Stimulated activated CD4-positive, alpha-beta T cell treated with anti-CD3 and anti-CD28 coated beads, Interleukin-4, amount 100 ng/mL, for 4 hours (primary cell): ENCODE measurements at regions not wholly inside any gene's neighbourhood (a gene's known extent, or its start where the extent isn't known, plus 50 kb on each side); places are given as distances from the start of the nearest gene placed in this dataset.
"Not testable (repeated sequence)": the region's sequence is repeated elsewhere in the genome, so short reads cannot be mapped to it uniquely, and the experiment has no call there.

ENCODE experiments used
- DNase-seq, 2 experiments: peaks; one replicate each; pipeline ENCODE4 v3.0.0-alpha.2; 2020

- no peak for DNase-seq
Observed at GRCh38 chr3:21995079-21995607, 244.1 kb upstream of the ZNF385D start.

- DNase-seq = no peak
Observed at GRCh38 chr3:22007368-22007767, 256.4 kb upstream of the ZNF385D start.

GRCh38 chr3:22010997-22011396 is 260.0 kb upstream of the ZNF385D start:
- no peak for DNase-seq

GRCh38 chr3:22012471-22012870 is 261.5 kb upstream of the ZNF385D start:
- DNase-seq = no peak

- DNase-seq = no peak
Observed at GRCh38 chr3:22013641-22014040, 262.6 kb upstream of the ZNF385D start.

GRCh38 chr3:22016197-22016596 is 265.2 kb upstream of the ZNF385D start:
- no peak for DNase-seq

GRCh38 chr3:22024638-22025037 is 273.6 kb upstream of the ZNF385D start:
- DNase-seq = not testable (repeated sequence)

- DNase-seq = no peak
Observed at GRCh38 chr3:22029480-22029879, 278.5 kb upstream of the ZNF385D start.

GRCh38 chr3:22039161-22039560 is 288.2 kb upstream of the ZNF385D start:
- DNase-seq = no peak

- DNase-seq = no peak
Observed at GRCh38 chr3:22040150-22040549, 289.1 kb upstream of the ZNF385D start.

- no peak for DNase-seq
Observed at GRCh38 chr3:22045882-22046281, 294.9 kb upstream of the ZNF385D start.

GRCh38 chr3:22063500-22063899 is 312.5 kb upstream of the ZNF385D start:
- no peak for DNase-seq

GRCh38 chr3:22068619-22069018 is 317.6 kb upstream of the ZNF385D start:
- no peak for DNase-seq

GRCh38 chr3:22088204-22088603 is 337.2 kb upstream of the ZNF385D start:
- DNase-seq = no peak

- no peak for DNase-seq
Observed at GRCh38 chr3:22089284-22089683, 338.3 kb upstream of the ZNF385D start.

- DNase-seq = no peak
Observed at GRCh38 chr3:22091329-22091728, 340.3 kb upstream of the ZNF385D start.

GRCh38 chr3:22098021-22098420 is 347.0 kb upstream of the ZNF385D start:
- no peak for DNase-seq

GRCh38 chr3:22101351-22101750 is 350.3 kb upstream of the ZNF385D start:
- no peak for DNase-seq

GRCh38 chr3:22101811-22102210 is 350.8 kb upstream of the ZNF385D start:
- DNase-seq = no peak

- no peak for DNase-seq
Observed at GRCh38 chr3:22103423-22103822, 352.4 kb upstream of the ZNF385D start.

GRCh38 chr3:22106213-22106896 is 355.3 kb upstream of the ZNF385D start:
- DNase-seq = no peak

- no peak for DNase-seq
Observed at GRCh38 chr3:22111226-22111625, 360.2 kb upstream of the ZNF385D start.

GRCh38 chr3:22113453-22113852 is 362.4 kb upstream of the ZNF385D start:
- DNase-seq = no peak

GRCh38 chr3:22115581-22115980 is 364.6 kb upstream of the ZNF385D start:
- DNase-seq = no peak

GRCh38 chr3:22117091-22117490 is 366.1 kb upstream of the ZNF385D start:
- no peak for DNase-seq
